Tibial nerve (tissue), 4 donors: ENCODE measurements at regions not wholly inside any gene's neighbourhood (a gene's known extent, or its start where the extent isn't known, plus 50 kb on each side); places are given as distances from the start of the nearest gene placed in this dataset.

ENCODE experiments used
- DNase-seq, 2 donors: peaks; one replicate each; pipeline ENCODE4 v3.0.0-alpha.2; 2019; ENCODE audit warnings: low spot score in 2 of 2
- H3K27ac ChIP-seq, 4 donors: fragments of 200-600 bp; sonication (generic) in 3 of 4; one replicate each; pipeline ENCODE4 v1.5.1; 2017 to 2019; ENCODE audit warnings: mild to moderate bottlenecking in 1 of 4
- H3K27me3 ChIP-seq, 2 donors: fragments of 200-600 bp; sonication (generic) in 1 of 2; one replicate each; pipeline versions ENCODE4 v1.5.1 to v1.6.0; 2017 to 2019
- H3K36me3 ChIP-seq, 3 donors: fragments of 200-600 bp; sonication (generic); one replicate each; pipeline ENCODE4 v1.5.1; 2018 to 2019
- H3K4me1 ChIP-seq, 4 donors: fragments of 200-600 bp; sonication (generic) in 3 of 4; one replicate each; pipeline ENCODE4 v1.5.1; 2017 to 2019
- H3K4me3 ChIP-seq, 4 donors: fragments of 200-600 bp; sonication (generic) in 3 of 4; one replicate each; pipeline ENCODE4 v1.5.1; 2017 to 2019; ENCODE audit warnings: mild to moderate bottlenecking in 1 of 4, moderate library complexity in 1 of 4
- H3K9me3 ChIP-seq, 4 donors: fragments of 200-600 bp; sonication (generic) in 3 of 4; one replicate each; pipeline ENCODE4 v1.5.1; 2017 to 2019
- CTCF ChIP-seq, 5 experiments: fragments of 200-600 bp in 3 of 5; fragments of 450-650 bp in 2 of 5; sonication (generic) in 3 of 5; IDR thresholded peaks; one replicate each; pipeline ENCODE4 v1.5.1; 2016 to 2019; ENCODE audit warnings: antibody characterized with exemption in 5 of 5, mild to moderate bottlenecking in 3 of 5, moderate library complexity in 2 of 5
- EP300 ChIP-seq, 2 donors: sonication (generic); formaldehyde crosslinking; IDR thresholded peaks; one replicate each; pipeline ENCODE4 v1.6.1; 2017; ENCODE audit warnings: antibody characterized with exemption in 2 of 2, mild to moderate bottlenecking in 1 of 2
- POLR2A ChIP-seq, 2 donors: fragments of 450-650 bp; IDR thresholded peaks; one replicate each; pipeline ENCODE4 v1.6.1; 2017; ENCODE audit warnings: antibody characterized with exemption in 2 of 2, mild to moderate bottlenecking in 2 of 2, moderate library complexity in 2 of 2
- whole genome bisulfite sequencing, 2 donors: methylation state at CpG; one replicate each; pipeline ENCODE4 v1.1.5; 2018; 5-methylcytosine and 5-hydroxymethylcytosine counted together

GRCh38 chr18:59814891-59815290 lies 84.9 kb upstream of the PMAIP1 start:
- Histone ChIP-seq H3K4me3 (no peak overlapping the region), H3K9me3 (no peaks in the 10 kb centered on the region), H3K4me1 (no peaks in the 10 kb centered on the region), H3K36me3 (no peaks in the 10 kb centered on the region), H3K27ac (no peak overlapping the region), H3K27me3 (no peaks in the 10 kb centered on the region)
- WGBS, 2 donors, result 69 to 79% methylated on average over 7 of the region's 7 CpGs
- TF ChIP-seq POLR2A (IDR thresholded peaks at IDR 0.05) (no peak), EP300 (IDR thresholded peaks at IDR 0.05) (no peak)
- no peak for DNase-seq

GRCh38 chr18:59813942-59814341 lies 85.9 kb upstream of the PMAIP1 start:
- 2 to 13% methylated on average over 1 of the region's 1 CpG for WGBS, 2 donors
- no peak overlapping the region for H3K27ac ChIP-seq
- H3K4me1 ChIP-seq, result no peaks in the 10 kb centered on the region
- no peaks in the 10 kb centered on the region for H3K9me3 ChIP-seq
- TF ChIP-seq CTCF (IDR thresholded peaks at IDR 0.05), result no peak
- TF ChIP-seq EP300 (IDR thresholded peaks at IDR 0.05), result no peak
- H3K4me3 ChIP-seq, result no peak overlapping the region
- no peaks in the 10 kb centered on the region for H3K36me3 ChIP-seq
- no peaks in the 10 kb centered on the region for H3K27me3 ChIP-seq
- no peak for DNase-seq

GRCh38 chr18:59810735-59811520 lies 88.9 kb upstream of the PMAIP1 start:
- no peak for TF ChIP-seq POLR2A (IDR thresholded peaks at IDR 0.05)
- TF ChIP-seq EP300 (IDR thresholded peaks at IDR 0.05), result no peak
- no peak for TF ChIP-seq CTCF (IDR thresholded peaks at IDR 0.05)
- H3K9me3 ChIP-seq, result no peaks in the 10 kb centered on the region
- no peaks in the 10 kb centered on the region for H3K4me1 ChIP-seq
- DNase-seq, result no peak
- 19 to 43% methylated on average over 2 of the region's 2 CpGs for WGBS, 2 donors
- H3K27ac ChIP-seq, result no peak overlapping the region
- H3K4me3 ChIP-seq, result no peak overlapping the region
- H3K27me3 ChIP-seq, result no peaks in the 10 kb centered on the region
- H3K36me3 ChIP-seq, result no peaks in the 10 kb centered on the region

GRCh38 chr18:59810183-59810582 lies 89.6 kb upstream of the PMAIP1 start:
- Histone ChIP-seq H3K27ac (no peak overlapping the region), H3K4me3 (no peak overlapping the region), H3K36me3 (no peaks in the 10 kb centered on the region), H3K4me1 (no peaks in the 10 kb centered on the region), H3K27me3 (no peaks in the 10 kb centered on the region), H3K9me3 (no peaks in the 10 kb centered on the region)
- DNase-seq, result no peak
- 84 to 86% methylated on average over 6 of the region's 6 CpGs for WGBS, 2 donors
- TF ChIP-seq POLR2A (IDR thresholded peaks at IDR 0.05) (no peak), CTCF (IDR thresholded peaks at IDR 0.05) (no peak), EP300 (IDR thresholded peaks at IDR 0.05) (no peak)

GRCh38 chr18:59802031-59802430 lies 97.8 kb upstream of the PMAIP1 start:
- WGBS, 2 donors, result 73 to 78% methylated on average over 7 of the region's 7 CpGs
- Histone ChIP-seq H3K27me3 (no peaks in the 10 kb centered on the region), H3K4me3 (no peak overlapping the region), H3K9me3 (no peaks in the 10 kb centered on the region), H3K27ac (no peak overlapping the region), H3K36me3 (no peaks in the 10 kb centered on the region), H3K4me1 (no peaks in the 10 kb centered on the region)
- DNase-seq, result no peak
- TF ChIP-seq EP300 (IDR thresholded peaks at IDR 0.05) (no peak), CTCF (IDR thresholded peaks at IDR 0.05) (no peak), POLR2A (IDR thresholded peaks at IDR 0.05) (no peak)
